HG03565 (cell line): ENCODE measurements at regions not wholly inside any gene's neighbourhood (a gene's known extent, or its start where the extent isn't known, plus 50 kb on each side); places are given as distances from the start of the nearest gene placed in this dataset.
"Not testable (repeated sequence)": the region's sequence is repeated elsewhere in the genome, so short reads cannot be mapped to it uniquely, and the experiment has no call there.

Experiments used
- ATAC-seq: cut with Tn5 transposase; IDR thresholded peaks from one replicate; pipeline ENCODE4 v1.9.1; 2021; ENCODE audit warnings: mild to moderate bottlenecking, moderate library complexity; ENCODE audit not compliant: unreplicated experiment

DNA sequence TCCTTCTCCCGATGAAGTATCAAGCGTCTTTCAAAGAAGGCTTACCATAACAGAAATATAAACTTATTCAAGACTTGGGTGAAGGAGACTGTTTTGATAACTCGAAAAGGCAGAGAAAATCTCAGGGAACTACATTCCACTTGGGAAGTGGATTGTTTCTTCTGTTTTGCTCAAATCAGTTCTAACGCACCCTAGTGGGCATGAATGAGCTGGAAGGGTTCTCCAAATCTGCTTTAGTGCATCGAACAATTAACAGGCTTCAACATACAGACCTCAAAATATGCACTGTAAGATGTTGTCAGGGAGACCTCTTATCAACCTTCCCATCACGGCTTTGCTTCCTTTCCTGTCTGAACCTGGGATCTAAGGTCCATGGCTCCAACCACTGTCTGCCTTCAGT is 392.5 kb downstream of the CD83 start:
- no peak for ATAC-seq

DNA sequence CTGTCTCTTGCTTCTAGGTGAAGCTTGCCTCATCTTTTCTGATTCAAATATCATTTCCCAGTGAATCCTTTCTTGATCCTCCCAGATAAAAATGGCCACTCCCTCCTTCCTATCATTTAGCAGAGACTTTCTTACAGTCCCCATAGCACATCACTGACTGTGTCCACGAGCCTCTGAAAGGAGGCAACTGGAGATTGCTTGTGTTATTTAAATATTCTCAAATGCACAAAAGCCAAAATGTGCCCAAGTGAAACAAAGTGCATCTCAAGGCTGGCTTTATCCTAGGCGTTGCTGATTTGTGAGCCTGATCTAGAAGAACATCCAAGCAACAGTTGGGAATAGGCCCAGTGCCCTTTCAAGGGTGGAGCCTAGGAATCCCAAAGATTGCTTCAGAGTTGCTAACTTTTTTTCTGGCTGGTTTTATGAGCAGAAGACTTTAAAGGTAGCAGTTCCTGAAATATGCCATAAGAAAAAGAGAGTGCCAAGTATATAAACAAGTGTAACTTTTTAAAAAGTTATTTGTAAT is 393.6 kb downstream of the CD83 start:
- ATAC-seq: no peak

DNA sequence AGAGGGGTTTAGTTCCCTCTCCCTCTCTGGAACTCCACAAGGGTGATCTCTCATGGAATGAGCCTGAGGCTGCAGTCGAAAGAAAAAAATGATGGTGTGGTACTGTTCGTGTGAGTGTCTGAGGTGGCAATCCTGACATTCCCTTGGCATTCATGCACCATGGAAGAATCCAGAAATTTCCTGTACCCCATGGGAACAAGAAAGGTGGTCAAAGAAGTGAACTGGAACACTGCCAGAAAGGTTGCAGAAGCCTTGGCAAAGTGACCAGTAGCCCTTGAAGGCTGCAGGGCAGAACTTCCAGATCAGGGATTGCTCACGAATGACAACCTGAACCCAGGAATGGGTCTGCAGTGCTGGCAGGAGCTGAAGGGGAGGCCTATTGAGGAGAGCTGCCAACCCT is 394.7 kb downstream of the CD83 start:
- ATAC-seq: no peak

DNA sequence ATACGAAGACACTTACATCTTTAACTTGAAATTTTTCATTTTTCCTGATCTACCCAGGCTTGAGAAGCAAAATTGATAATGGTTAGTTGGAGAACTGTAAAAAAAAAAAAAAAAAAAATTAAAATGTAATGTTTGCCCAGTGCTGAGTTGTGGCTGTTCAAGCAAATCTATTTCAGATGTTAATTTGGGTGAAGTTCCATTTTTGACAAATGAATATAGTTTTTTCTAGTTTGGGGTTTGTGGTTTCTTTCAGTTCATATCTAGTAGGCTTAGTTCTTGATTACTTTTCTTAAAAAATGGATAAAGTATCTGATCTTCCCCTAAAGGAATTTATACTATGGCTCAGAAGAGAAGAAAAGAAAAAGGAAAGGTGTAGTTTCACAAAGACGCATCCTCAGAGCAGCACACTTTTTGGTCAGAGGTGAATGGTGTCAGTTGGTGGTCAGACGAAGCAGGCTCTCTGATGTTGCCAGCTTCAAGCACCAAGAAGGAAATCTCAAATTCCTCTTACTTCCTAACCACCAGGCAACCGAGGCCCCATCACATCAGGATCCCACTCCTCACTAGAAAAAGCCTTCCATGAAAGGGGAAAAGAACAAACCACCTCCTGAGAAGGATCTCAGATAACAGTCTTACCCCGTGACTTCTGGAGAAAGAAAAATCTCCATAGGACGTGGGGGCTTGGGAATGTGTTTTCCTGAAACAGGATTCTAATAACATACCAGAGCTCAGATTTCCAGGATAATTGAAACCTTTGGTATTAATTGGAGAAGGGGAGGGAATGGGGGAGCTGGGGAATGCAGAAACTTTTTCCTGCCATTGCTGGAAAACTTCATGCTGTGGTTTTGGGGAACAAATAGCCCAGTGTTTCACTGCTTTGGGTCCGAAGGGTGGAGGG is 396.2 kb downstream of the CD83 start:
- no peak for ATAC-seq

DNA sequence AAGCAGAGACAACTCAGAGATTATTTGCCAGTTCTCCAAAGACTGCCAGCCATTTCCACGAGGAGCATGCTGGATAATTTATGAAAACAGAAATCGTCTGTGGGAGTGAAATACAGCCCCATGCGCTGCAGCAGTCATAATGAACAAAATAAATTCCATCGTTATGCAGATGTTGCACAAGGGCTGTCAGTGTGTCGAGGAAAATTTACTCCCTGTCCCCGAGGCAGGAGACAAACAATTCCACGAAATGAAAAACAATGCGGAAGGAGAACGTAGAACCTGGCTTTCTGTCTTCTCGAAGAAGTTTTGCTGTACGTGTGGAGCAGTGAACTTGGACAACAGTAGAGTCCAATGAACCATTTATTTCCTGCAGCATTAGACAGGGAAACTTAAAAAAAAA is 399.4 kb downstream of the CD83 start:
- no peak for ATAC-seq

DNA sequence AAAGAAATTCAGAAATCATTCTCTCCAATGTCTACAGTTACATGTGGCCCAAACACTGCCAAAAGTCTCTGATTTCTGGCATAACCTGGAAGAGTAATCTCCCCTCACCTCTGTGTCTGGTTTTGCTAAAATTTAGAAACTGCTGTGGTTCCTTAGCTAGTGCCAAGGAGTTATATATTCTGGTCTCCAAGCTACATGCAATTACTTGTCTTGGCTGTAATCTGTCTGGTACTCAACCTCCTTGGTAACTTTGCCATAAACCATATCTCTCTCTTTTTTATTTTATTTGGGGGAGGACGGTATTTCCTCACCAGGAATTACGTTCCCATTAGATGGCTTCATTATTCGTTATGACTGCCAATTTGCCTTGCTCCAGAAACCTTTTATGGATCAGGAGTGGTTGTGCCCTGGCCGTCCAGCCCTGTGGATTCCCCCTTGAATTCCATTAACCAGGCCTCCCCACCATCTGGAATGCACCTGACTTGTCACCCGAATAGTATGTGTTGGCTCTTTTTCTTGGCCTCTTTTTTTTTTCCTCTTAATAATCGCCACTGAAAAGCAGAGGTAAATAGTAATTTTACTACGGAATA is 400.0 kb downstream of the CD83 start:
- ATAC-seq: no peak

DNA sequence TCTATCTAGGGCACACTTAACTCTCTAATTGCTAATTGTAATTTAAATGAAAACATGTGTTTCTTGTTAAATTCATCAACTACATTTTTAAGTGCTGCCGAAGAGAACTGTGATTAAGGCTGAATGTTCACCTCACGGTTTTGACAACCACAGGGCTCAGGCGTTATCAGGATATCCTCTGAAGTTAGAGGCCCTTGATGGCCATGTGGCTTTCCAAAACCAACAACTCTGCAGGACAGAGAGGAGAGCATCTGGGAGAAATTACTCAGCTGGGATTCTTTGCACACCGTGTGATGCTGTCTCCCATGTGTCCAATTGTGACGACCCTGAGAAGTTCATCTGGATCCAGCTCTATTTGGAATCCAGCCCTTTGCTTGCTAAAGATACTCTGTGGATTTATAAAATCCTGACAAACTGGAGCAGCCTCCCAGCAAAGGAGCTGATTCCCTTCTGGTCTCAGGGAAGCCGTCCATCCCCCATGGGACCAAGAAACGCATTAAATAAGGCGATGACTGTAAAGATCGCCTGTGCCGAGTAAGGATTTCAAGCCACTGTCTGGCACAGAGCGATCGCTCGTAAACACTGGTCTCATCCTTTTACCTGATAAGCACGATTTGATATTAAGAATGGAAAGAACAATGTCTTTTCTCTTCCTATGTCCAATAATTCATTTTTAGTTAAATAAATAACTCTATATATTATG is 401.1 kb downstream of the CD83 start:
- ATAC-seq: no peak

DNA sequence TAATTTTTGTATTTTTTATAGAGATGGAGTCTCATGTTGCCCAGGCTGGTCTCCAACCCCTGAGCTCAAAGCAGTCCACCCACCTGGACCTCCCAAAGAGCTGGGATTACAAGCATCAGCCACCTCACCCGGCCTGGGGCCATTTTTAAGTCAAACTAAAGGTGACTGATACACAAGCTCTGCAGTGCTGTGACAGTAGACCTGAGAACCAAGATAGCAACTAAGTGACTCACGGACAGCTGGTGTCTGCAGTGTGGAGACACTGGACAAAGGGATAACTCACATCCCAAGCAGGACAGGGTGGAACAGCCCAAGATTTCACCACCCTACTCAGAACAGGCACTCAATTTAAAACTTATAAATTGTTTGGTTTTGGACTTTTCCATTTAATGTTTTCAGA is 402.5 kb downstream of the CD83 start:
- ATAC-seq: no peak

DNA sequence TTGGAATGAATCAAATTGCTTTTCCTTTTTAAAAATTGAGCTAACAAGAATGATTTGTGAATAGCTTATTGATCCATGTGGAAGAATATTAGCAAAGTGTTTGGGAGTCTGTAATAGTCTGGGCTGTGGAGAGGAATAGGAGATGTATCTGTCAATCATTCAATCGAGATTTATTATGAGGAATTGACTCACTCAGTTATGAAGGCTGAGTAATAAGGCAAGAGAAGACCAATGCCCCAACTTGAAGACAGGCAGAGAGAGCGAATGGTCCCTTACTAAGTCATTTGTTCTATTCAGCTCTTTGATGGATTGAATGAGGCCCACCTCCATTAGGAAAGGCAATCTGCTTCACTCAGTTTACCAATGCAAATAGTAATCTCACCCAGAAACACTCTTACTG is 403.0 kb downstream of the CD83 start:
- ATAC-seq: no peak

DNA sequence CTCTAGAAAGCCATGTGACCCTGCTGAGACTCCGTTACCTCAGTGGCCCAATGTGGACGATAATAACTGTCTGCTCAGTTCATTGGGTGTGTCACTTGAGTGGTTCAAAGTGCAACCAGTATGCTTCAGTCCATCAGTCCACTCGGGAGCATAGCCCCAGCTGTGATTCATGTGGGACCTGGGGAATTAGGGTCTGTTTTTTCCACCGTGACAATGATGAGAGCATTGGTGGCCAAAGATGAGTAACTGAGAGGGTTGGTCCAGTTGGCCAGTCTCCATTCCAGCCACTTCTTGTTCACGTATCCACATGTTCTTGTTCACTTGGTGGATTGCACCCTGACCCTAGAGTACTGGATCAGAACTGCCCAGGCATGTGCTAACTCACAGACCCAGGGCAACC is 403.6 kb downstream of the CD83 start:
- ATAC-seq: no peak

DNA sequence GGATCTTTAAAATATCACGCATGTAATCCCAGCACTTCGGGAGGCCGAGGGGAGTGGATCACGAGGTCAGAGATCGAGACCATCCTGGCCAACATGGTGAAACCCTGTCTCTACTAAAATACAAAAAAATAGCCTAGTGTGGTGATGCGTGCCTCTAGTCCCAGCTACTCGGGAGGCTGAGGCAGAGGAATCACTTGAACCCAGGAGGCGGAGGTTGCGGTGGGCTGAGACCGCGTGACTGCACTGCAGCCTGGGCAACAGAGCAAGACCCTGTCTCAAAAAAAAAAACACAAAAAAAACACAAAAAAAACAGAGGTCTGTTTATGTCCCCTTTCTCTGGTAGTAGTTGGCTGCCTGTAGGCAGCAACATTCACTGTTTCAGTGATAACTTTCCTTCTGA is 404.3 kb downstream of the CD83 start:
- not testable (repeated sequence) for ATAC-seq

DNA sequence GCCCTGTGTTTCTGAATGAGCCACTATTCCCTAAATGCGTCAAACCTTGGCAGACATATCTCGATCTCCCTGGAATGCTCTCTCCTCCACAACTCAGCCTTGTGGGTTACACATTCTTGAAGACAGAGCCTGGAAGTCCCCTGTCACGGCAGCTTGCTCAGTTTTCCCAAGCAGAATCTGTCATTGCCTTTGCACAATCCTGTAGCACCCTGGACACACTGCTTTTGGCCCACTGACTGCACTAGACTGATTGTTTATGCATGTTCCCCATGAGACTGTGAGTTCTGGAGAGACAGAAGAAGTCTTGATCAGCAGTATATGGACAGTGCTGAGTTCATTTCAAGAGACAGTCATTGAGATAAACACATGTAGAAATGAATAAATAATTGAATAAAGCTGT is 406.7 kb downstream of the CD83 start:
- no peak for ATAC-seq

DNA sequence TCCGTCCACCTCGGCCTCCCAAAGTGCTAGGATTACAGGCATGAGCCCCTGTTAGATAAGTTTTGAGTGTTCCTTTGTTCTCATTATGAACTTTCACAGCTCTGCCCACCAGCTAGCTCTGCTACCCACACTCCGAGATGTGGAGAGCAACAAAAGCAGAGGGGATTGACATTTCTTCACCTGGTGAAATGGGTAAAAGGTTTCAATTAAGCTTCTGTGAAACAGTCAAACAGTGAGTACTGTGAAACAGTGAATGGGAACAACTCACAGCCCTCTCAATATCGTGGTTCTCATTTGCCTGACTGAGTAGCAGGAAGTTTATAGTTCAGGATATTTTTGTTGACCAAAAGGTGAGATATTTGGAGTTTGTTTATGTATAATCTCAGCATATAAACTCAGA is 412.8 kb downstream of the CD83 start:
- no peak for ATAC-seq

DNA sequence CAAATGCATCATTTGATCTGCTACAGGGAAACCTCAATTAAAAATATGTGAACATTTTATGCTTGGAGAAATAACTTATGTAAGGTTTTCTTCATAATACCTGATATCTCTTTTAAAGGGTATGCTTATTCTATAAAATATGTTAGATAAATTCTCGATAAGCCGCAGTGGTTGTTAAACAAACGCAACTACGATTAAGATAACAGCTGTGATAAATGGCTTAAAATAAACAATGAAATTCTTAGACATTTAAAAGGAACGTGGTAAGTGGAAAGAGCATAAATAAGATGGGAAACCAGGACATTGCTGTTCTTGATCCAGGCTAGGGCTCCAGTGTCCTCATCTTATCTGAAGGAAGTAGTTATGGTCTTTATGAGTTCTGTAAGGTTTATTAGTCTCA is 415.9 kb downstream of the CD83 start:
- ATAC-seq: no peak

DNA sequence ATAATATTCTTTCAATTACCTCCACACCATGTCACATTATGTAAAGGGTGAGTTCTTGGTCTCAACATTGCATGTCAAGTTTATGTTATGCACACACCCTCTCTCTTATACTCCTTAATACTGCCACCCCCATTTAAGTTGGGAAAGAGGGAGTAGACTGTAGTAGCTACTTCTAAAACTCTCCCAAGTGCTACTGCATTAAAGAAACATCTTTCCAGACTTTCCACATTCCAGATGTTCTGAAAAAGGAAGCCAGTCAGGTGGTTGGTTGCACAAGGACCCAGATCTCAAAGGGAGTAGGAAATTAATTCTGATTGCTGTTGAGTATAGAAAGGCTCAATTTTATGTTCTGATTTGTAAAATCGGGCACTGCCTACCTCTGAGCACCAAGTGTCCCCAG is 419.5 kb downstream of the CD83 start:
- no peak for ATAC-seq

DNA sequence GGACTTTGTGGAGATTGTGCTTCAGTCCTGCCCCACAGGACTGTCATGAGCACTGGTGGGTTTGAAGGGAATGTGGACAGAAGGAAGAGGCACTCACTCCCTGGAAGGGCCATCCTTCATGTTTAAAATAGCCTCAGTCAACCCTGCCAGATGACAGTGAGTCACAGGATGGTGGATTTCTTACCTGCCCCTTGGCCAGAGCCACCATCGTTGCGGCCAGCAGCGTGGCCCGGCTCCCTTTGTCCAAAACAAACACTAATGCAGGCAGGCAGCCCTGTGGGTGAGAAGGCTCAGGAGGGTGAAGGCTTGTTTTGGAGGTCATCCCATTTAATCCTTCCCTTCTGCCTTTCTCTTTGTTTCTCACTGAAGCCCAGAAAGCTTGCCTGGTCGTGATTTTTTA is 422.7 kb downstream of the CD83 start:
- ATAC-seq: no peak

DNA sequence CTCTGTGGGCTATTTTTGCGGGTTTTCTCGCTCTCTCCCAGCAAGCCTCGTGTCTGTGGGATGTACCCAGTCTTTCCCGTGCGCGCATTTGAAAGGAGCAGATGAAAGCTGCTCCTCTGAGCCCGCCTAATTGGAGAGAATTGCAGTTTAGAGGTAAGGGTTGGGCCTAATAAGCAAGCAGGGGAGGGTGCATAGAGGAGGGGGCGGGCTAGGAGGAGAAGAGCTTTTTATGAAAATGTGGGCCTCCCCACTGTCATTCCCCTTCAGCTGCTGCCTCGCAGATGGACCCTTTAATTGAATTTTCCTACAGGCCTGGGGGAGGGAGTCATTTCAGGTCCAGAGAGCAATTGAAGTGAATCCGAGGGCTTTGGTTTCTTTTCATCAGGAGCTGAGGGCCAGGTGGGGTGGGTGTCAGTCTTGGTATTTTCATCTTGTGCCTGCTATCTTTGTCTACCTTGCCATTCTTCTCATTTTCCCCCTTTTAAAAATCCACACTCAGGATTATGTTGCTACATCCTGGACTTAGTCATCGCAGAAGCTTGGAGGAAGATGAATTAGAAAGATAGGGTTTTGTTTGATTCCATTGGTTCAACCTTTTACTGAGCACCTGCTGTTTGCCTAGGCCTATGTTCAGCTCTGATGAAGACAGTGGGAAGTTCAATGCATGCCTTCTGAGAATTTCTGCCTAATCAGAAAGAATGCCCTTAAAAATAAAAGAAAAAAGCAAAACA is 423.4 kb downstream of the CD83 start:
- no peak for ATAC-seq

DNA sequence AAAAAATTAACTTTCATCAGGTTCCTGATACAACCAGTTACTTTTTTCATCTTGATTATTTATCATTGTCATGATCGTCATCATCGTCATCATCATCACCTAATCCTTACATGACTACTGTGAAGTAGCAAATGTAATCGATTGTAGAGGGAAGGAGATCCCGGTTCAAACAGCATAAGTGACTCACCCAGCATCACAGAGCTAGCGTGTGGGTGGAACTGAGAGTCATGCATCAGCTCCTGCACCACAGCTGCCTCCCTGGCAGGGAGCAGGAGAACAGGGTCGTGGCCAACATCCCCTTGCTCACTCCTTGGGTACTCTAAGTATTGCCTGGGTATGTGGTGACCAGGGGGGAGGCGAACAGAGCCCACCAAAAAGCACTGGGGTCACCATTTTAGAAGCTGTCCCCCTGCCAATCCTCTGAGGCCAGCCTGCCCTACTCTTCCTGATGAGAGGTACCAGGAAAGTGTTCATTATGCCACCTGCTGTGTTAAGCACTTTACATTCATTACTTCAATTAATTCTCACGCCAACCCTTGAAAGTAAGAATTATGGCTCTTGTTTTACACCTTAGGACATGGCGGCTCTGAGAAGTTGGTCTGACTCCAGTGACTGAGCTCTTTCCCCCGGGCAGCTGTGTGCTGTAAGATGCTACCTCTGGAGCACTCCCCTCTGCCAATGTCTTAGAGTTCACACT is 425.2 kb downstream of the CD83 start:
- peak; percentile 65 for ATAC-seq

DNA sequence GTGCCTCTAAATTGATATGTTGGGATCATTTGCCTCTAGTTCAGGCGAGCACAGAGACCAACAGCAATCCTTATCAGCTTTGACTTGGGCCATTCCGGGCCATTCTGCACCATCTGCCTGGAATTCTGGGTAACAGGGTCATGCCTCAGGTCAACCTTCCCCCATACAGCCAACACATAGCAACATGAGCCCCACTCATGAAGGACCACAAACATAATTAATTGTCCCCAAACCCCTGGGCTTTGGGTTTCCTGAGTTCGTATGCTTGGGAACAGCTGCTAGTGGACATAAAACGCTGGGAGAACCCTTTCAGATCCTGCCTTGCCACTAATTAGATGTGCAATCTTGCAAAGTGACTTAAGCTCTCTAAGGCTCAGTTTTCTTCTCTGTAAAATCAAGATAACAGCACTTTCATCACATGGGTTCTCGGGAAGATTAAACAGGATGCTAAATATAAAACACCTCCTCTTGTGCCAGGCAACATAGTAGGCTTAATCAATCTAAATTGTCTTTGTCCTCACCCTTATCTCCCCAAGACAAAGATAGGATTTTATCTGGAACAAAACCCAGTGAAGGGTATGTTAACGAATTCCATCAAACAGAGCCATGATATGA is 426.5 kb downstream of the CD83 start:
- ATAC-seq: no peak

DNA sequence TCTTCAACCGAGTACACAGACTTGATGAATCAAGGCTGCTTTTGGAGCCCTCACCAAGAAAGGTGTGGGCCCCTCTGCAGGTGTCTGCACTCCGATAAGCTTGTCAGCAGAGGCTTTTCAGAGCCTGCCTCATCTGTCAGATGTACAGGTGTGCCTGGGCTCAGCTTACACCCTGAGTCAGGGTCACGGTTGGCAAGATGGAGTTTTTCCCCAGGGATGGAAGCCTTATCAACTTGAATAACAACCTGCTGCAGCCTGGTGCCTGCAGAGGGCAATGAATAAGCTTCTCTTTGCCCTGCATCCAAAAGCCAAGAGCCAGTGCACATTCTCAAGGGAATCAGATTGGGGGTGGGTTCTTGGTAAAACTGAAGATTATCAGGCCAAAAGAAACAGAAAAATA is 427.1 kb downstream of the CD83 start:
- ATAC-seq: no peak
